Transverse colon (tissue), 4 donors: ENCODE measurements at regions not wholly inside any gene's neighbourhood (a gene's known extent, or its start where the extent isn't known, plus 50 kb on each side); places are given as distances from the start of the nearest gene placed in this dataset.

ENCODE experiments used
- DNase-seq: peaks from one replicate; pipeline ENCODE4 v3.0.0-alpha.2; 2019
- H3K27ac ChIP-seq, 4 donors: fragments of 200-600 bp; sonication (generic); 2 replicates each; pipeline ENCODE4 v1.5.1; 2016 to 2018; ENCODE audit warnings: inconsistent platforms in 4 of 4
- H3K27me3 ChIP-seq: fragments of 200-600 bp; sonication (generic); 2 replicates; pipeline ENCODE4 v1.5.1; 2017; ENCODE audit warnings: inconsistent platforms
- H3K36me3 ChIP-seq, 4 donors: fragments of 200-600 bp; sonication (generic); 2 replicates each; pipeline ENCODE4 v1.5.1; 2017 to 2019; ENCODE audit warnings: inconsistent platforms in 4 of 4
- H3K4me1 ChIP-seq, 4 donors: fragments of 200-600 bp; sonication (generic); 2 replicates each; pipeline ENCODE4 v1.5.1; 2017 to 2020; ENCODE audit warnings: inconsistent platforms in 4 of 4
- H3K4me3 ChIP-seq, 4 donors: fragments of 200-600 bp; sonication (generic); 1 replicate in 1 of 4; 2 replicates in 3 of 4; pipeline versions ENCODE4 v1.5.1 to v1.6.1; 2017 to 2019; ENCODE audit warnings: inconsistent platforms in 4 of 4
- H3K9me3 ChIP-seq, 2 donors: fragments of 200-600 bp; sonication (generic); 2 replicates each; pipeline ENCODE4 v1.5.1; 2017 to 2019; ENCODE audit warnings: inconsistent platforms in 2 of 2
- EP300 ChIP-seq: sonication (generic); formaldehyde crosslinking; IDR thresholded peaks from one replicate; pipeline ENCODE4 v1.6.1; 2017; ENCODE audit warnings: antibody characterized with exemption, low read depth
- POLR2A ChIP-seq: fragments of 450-650 bp; IDR thresholded peaks from one replicate; pipeline ENCODE4 v1.6.1; 2016; ENCODE audit warnings: antibody characterized with exemption, mild to moderate bottlenecking, moderate library complexity
- POLR2AphosphoS5 ChIP-seq, 3 donors: sonication (generic); formaldehyde crosslinking; IDR thresholded peaks; one replicate each; pipeline ENCODE4 v1.6.1; 2016; ENCODE audit warnings: antibody characterized with exemption in 3 of 3
- WGBS, 2 donors: methylation state at CpG; one replicate each; pipeline ENCODE4 v1.1.5; 2018; ENCODE audit warnings: low coverage in 1 of 2; 5-methylcytosine and 5-hydroxymethylcytosine counted together
- in situ Hi-C, 4 donors: fragments of 200-750 bp; cut with MboI; loops; one replicate each; pipeline versions ENCODE4 v1.15.0 to v1.15.1; 2017; ENCODE audit warnings: low sequenced_read_pairs in 3 of 4, low pct_ligation_motif_present in 1 of 4, low pct_unique_long_range_greater_than_20kb in 1 of 4
- intact Hi-C: fragments of 100-400 bp; cut with DNase I; formaldehyde crosslinking; loops from one replicate; pipeline ENCODE4 v1.15.1; 2023; ENCODE audit warnings: low total_unique reads
- TF ChIP-seq, protein P1 (sequence below), 5 experiments: fragments of 200-600 bp in 3 of 5; fragments of 450-650 bp in 2 of 5; sonication (generic) in 3 of 5; IDR thresholded peaks; 1 replicate in 2 of 5; 2 replicates in 3 of 5; pipeline ENCODE4 v1.5.1; 2016 to 2017; ENCODE audit warnings: antibody characterized with exemption in 5 of 5, inconsistent platforms in 3 of 5, mild to moderate bottlenecking in 2 of 5, moderate library complexity in 1 of 5

GRCh38 chr9:109931623-109932022 is 151.6 kb downstream of the PALM2AKAP2 start:
- Histone ChIP-seq H3K27me3 (no peaks in the 10 kb centered on the region), H3K9me3 (no peaks in the 10 kb centered on the region), H3K36me3 (no peaks in the 10 kb centered on the region), H3K27ac (no peak overlapping the region), H3K4me1 (peaks cover 0 to under 1% (median 0%) of the 10 kb centered on the region in 4 donors), H3K4me3 (no peak overlapping the region)
- 80 to 90% methylated on average over 2 to 7 of the region's 7 CpGs for WGBS, 2 donors
- in situ Hi-C loops, result no loop called here
- intact Hi-C loops, result no loop called here
- no peak for TF ChIP-seq POLR2A
- TF ChIP-seq EP300, result no peak
- TF ChIP-seq POLR2AphosphoS5 (IDR thresholded peaks at IDR 0.05), result no peak
- TF ChIP-seq, protein P1, sequence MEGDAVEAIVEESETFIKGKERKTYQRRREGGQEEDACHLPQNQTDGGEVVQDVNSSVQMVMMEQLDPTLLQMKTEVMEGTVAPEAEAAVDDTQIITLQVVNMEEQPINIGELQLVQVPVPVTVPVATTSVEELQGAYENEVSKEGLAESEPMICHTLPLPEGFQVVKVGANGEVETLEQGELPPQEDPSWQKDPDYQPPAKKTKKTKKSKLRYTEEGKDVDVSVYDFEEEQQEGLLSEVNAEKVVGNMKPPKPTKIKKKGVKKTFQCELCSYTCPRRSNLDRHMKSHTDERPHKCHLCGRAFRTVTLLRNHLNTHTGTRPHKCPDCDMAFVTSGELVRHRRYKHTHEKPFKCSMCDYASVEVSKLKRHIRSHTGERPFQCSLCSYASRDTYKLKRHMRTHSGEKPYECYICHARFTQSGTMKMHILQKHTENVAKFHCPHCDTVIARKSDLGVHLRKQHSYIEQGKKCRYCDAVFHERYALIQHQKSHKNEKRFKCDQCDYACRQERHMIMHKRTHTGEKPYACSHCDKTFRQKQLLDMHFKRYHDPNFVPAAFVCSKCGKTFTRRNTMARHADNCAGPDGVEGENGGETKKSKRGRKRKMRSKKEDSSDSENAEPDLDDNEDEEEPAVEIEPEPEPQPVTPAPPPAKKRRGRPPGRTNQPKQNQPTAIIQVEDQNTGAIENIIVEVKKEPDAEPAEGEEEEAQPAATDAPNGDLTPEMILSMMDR (IDR thresholded peaks at IDR 0.05), result no peak
- no peak for DNase-seq

DNA sequence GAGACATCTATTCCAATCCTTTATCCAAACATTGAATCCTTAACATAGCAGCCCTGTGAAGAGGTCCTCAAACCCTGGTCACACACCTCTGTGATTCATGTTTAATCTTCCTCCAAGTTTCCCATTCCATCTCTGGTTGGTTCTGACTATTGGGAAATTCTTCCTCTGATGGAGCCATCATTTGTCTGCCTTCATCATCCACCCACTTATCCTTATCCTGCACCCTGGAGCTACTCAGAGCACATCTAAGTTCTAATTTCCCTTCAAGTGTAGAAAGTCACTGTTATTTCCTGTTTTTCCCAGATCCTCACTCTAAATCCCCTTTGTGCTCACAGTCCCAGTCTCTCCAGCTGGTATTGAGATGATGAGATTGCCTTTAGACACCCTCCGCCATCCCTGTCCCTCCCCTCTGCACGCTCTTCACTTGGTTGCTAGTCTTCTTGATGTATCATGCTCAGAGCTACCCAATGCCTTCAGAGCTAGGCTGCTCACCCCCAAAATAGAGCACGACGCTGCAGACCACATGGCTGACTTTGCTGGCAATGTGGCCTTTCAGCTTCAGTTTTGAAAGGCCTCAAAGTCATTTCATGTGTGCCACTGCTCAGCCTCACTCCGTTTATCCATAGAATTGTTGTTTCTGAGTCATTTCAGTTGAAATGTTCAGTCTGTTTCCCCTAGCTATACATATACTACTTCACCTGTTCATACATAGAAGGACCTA is 154.3 kb downstream of the PALM2AKAP2 start:
- WGBS, 2 donors, result 80 to 82% methylated on average over 1 to 5 of the region's 5 CpGs
- no peak for DNase-seq
- H3K4me1 ChIP-seq, result no peaks in the 10 kb centered on the region
- in situ Hi-C loops (no loop called here), intact Hi-C loops (no loop called here)
- H3K36me3 ChIP-seq, result no peaks in the 10 kb centered on the region
- TF ChIP-seq POLR2AphosphoS5 (IDR thresholded peaks at IDR 0.05) (no peak), POLR2A (no peak), EP300 (no peak)
- TF ChIP-seq, protein P1 (IDR thresholded peaks at IDR 0.05), result no peak
- H3K27me3 ChIP-seq, result no peaks in the 10 kb centered on the region
- no peaks in the 10 kb centered on the region for H3K9me3 ChIP-seq
- no peak overlapping the region for H3K4me3 ChIP-seq
- H3K27ac ChIP-seq, result no peak overlapping the region

DNA sequence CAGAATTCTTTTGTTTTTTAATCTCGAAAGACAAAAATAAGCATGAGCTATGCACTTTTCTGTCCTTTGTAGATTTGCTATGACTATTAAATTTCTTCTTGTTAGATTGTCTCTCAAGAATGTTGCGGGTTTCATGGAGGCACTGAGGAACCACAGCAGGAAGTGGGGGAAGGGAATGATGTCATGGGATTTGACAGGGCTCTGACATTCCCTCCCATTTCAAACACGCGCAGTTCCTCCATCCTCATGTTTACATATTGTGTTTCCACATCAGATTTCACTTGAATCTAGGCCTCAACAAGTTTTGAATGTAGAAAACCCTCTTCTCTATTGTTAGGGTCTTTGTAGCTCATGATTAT is 154.8 kb downstream of the PALM2AKAP2 start:
- in situ Hi-C loops, result no loop called here
- Histone ChIP-seq H3K27me3 (no peaks in the 10 kb centered on the region), H3K36me3 (no peaks in the 10 kb centered on the region), H3K9me3 (no peaks in the 10 kb centered on the region), H3K4me1 (no peaks in the 10 kb centered on the region), H3K4me3 (no peak overlapping the region), H3K27ac (no peak overlapping the region)
- TF ChIP-seq POLR2AphosphoS5 (IDR thresholded peaks at IDR 0.05), result no peak
- TF ChIP-seq EP300, result no peak
- intact Hi-C loops, result no loop called here
- 73 to 77% methylated on average over 4 of the region's 4 CpGs for WGBS, 2 donors
- no peak for DNase-seq

DNA sequence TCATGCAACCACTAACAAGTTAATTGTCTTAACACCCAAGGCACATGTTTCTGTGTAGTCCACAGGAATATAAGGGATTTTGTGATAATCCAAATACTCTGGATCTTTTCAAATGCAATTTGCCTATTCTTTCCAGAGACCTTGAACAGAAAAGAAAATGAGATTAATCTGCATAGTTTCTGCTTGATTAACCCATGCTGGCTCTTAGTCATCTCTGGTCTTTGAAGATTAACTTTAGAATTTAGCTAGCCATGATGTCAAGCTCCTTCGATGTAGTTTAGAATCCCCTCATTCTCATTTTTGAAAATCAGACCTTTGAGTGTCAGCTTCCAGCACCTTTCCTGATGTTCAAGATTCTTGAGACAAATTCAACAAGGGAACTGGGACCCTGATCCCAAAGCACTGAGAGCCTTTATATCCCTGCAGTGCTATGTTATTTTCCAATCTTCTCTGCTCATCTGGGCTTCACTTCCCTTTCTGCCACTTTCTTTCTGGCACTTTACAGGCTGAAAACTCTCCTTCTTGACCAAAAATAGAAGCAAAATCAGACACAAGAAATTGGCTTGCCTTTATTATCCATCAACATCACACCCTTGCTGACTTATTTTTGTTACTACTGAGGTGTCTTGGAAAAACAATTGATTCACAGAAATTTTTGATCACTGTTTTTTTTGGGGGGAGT is 155.5 kb downstream of the PALM2AKAP2 start:
- DNase-seq, result no peak
- intact Hi-C loops (no loop called here), in situ Hi-C loops (no loop called here)
- Histone ChIP-seq H3K36me3 (no peaks in the 10 kb centered on the region), H3K27ac (no peak overlapping the region), H3K27me3 (no peaks in the 10 kb centered on the region), H3K9me3 (no peaks in the 10 kb centered on the region), H3K4me3 (no peak overlapping the region), H3K4me1 (no peaks in the 10 kb centered on the region)
- no peak for TF ChIP-seq EP300
- TF ChIP-seq, protein P1 (IDR thresholded peaks at IDR 0.05), result no peak
- TF ChIP-seq POLR2A, result no peak
- no peak for TF ChIP-seq POLR2AphosphoS5 (IDR thresholded peaks at IDR 0.05)
- WGBS, 2 donors, result 90 to 91% methylated on average over 1 of the region's 1 CpG
